GM20000 (cell line): ENCODE measurements at regions not wholly inside any gene's neighbourhood (a gene's known extent, or its start where the extent isn't known, plus 50 kb on each side); places are given as distances from the start of the nearest gene placed in this dataset.

Experiments
- DNase-seq: peaks from one replicate; pipeline ENCODE4 v3.0.0; 2012; ENCODE audit warnings: low spot score
- TF ChIP-seq, protein P1 (sequence below): IDR thresholded peaks from 2 replicates; pipeline ENCODE4 v1.5.1; 2012; ENCODE audit warnings: mild to moderate bottlenecking, control low read depth; ENCODE audit errors: extremely low read depth, missing control alignments

DNA sequence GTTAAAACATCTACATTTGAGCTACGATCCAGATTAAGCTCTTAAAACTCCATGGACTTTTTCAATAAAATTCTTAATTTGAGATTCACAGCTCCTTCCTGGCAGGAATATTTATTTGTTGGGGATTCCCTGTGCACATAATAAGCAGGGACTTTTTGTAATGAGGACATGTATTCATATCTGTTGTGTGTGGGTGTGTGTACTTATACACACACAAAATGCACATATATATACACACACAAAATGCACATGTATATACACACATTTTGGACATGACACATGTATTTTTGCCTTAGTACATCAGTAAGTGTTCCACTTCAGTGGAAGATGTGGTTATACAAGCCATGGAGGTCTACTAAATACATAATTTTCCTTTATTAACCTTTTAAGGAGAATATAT is 1131.1 kb upstream of the CDH2 start:
- TF ChIP-seq, protein P1, sequence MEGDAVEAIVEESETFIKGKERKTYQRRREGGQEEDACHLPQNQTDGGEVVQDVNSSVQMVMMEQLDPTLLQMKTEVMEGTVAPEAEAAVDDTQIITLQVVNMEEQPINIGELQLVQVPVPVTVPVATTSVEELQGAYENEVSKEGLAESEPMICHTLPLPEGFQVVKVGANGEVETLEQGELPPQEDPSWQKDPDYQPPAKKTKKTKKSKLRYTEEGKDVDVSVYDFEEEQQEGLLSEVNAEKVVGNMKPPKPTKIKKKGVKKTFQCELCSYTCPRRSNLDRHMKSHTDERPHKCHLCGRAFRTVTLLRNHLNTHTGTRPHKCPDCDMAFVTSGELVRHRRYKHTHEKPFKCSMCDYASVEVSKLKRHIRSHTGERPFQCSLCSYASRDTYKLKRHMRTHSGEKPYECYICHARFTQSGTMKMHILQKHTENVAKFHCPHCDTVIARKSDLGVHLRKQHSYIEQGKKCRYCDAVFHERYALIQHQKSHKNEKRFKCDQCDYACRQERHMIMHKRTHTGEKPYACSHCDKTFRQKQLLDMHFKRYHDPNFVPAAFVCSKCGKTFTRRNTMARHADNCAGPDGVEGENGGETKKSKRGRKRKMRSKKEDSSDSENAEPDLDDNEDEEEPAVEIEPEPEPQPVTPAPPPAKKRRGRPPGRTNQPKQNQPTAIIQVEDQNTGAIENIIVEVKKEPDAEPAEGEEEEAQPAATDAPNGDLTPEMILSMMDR = no peak
- DNase-seq = no peak

DNA sequence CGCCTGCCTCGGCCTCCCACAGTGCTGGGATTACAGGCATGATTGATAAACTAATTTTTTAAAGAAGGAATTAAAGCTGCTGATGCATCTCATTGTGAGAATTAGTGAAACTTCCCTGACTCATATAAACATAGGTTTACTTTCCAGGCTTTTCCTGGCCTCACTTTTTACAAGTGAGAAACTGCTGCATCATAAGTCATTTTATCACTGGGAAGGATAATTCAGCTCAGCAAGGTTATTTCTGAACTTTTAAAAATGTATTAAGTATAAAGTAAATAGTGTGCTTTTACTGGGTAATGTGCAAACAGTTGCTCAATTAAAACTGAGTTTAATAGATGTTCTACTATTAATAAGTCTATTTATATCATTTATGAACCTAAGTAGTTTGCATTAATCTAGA is 1130.3 kb upstream of the CDH2 start:
- TF ChIP-seq, protein P1 = no peak
- DNase-seq = no peak

DNA sequence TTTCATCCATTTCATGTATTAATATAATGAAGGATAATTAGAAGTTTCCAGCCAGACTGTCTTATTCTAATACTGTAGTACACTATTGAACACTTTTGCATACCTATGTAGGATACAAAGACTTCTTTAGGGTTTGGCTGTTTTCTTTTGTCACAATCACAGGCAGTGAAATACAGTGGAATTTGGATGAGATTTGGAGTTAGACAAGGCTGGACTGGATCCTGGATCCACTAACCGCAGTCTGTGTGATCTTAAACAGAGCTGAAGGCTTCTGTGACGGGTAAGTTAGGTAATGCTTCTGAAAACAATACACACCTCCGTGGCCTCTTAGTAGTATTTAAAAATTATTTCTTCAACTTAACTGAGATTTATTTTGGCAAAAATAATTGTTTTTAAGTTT is 1128.6 kb upstream of the CDH2 start:
- no peak for DNase-seq
- TF ChIP-seq, protein P1 = no peak

DNA sequence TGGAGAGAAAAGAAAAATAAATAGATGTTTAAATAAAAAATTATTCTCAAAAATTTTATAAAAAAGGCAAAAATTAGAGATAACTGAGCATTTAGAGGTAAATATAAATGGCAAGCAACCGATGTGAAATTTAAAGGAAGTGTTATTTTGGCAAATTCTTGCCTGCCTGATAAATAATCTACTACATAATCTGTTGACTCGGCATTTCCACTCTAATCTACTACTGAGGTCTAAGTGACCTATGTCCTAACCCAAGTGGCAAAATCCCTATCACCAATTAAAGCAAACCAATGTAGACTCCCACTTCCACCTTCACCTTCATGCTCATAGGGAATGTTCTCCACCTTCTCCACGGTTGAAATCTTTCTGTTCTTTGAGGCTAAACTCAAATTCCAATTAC is 1124.1 kb upstream of the CDH2 start:
- no peak for DNase-seq
- TF ChIP-seq, protein P1 = no peak

DNA sequence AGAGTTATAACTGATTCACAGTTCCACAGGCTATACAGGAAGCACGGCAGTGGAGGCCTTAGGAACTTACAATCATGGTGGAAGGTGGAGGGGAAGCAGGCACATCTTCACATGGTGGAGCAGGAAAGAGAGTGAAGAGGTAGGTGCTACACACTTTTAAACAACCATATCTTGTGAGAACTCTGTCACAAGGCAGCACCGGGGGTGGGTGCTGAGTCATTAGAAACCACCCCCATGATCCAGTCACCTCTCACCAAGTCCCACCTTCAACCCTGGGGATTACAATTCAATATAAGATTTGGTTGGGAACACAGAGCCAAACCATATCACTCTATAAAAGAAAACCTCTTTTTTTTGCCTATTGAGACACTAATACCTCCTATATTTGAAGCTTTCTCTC is 1108.5 kb upstream of the CDH2 start:
- no peak for DNase-seq
- TF ChIP-seq, protein P1 = no peak

DNA sequence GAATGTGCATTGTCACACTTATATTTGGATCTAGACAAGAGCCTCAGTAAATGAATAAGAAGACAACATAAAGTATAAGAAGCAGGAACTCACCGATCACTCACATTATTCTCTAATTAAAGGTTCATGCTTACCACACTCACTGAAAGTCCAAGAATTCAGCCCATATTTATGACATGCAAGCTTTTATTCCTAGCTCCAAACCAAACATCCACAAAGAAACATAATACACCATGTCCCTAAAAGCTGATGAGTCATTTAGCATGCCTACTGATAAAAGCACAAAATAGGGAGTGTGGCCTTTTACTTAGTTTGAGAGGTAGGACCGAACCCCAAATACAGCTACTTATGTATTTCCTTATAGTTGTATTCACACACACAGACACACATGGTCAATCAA is 1094.6 kb upstream of the CDH2 start:
- DNase-seq = no peak
- TF ChIP-seq, protein P1 = no peak

DNA sequence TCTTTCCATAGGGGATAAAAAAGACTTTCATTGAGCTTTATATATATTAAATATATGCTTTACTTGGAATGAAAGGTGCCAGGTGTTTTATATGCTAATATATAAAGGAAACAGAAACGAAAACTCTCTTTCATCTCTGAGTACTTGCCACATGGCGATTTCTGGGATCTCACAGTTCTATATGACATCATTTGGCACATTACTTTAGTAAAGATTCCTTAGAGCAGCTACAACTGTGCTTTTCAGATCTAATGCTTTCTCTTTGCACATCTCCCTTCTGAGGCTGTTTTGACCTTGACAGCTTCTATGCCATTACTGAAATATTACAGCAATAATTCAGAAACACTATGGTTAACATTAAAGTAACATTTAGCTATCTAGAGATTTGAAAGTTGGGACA is 1082.9 kb upstream of the CDH2 start:
- DNase-seq = no peak
- TF ChIP-seq, protein P1 = no peak

DNA sequence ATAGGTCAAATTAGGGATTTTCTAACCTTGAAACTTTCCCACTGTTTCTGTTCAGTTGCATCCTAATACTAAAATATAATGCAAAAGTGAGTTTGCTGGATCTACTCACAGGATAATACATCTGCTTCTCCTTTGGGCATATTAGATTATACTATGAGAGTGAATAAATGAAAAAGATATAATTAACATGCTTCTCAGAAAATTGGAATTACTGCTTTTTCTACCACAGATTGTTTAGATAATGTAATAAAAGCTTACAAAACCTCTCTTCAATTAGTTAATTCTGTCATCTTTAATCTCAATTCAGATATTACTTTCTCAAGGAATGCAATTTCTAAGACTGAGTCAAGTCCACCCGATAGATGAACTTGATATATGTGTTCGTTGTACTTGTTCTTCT is 1077.2 kb upstream of the CDH2 start:
- TF ChIP-seq, protein P1 = no peak
- DNase-seq = no peak
